Occipital lobe (tissue), 1 donor: ENCODE measurements at regions not wholly inside any gene's neighbourhood (a gene's known extent, or its start where the extent isn't known, plus 50 kb on each side); places are given as distances from the start of the nearest gene placed in this dataset.

Experiments used
- DNase-seq: peaks from one replicate; lab custom pipeline; 2025; lab: John Stamatoyannopoulos, UW

DNA sequence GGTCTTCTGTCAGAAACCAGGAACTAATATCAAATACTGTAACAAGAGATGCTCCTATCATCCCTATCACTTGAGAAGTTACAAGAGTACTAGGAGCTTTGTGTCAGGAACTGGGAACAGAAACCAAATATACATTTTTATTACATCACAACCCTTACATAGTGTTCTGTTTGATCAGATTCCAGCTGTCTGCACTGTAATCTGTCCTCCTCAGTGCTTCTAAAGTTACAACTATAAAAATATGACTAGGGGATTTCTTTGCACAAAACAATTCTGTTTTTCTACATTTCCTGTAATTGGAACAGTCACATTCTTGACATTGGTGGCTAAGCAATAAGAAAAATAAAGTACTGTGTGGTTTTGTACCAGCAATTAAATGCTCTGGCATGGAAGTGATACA lies 686.0 kb downstream of the PDHA2 start:
- DNase-seq = no peak

DNA sequence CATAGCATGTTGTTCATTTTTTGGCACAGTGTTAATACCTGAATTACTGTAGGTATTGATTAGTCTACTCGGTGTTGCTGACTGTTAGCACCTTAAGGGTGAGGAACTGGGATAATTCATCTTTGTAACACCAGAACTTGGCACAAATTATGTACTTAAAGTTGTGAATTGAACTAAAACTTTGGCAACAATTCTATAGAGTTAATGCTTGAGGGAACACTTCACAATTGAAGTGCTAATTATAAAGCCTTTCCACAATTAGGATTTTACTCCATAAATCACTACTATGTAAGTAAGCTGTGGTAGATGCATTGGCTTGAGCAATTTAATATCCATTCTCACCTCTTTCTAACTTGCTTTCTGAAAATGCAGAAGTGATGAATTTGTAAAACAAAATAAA lies 686.7 kb downstream of the PDHA2 start:
- no peak for DNase-seq

DNA sequence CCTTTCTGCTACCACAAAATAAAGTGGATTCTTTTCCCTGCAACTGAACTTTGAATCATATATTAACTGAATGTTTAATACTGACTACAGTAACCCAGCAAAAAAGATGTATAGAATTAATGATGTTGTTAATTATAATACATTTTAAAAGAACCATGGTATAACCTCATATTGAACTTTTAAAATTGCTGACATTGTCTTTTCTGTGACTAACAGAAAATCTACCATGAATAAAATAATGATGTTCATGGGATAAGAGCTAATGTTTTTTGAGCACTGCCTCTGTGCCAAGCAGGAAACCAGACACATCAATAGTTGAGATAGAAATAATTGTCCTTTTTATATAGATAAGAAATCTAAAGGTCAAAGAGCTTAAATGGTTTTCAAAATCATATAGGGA lies 691.9 kb downstream of the PDHA2 start:
- no peak for DNase-seq

DNA sequence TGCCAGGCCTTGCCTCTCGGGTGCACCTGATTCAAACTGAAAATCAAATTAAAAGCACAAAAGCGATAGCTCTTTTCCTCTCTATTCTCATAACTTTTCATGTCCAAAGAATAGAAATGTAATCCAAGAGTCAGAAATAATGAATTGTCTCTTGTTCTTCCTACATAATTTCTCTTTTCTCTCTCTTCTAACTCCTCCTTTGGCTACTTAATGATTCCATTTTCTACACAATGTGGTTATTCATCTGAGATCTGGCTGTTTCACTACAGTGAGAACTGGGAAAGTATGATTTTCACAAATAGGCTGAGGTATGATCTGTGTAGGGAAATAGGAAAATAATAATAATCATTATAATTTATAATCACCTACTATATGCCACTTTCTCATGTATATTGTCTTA lies 703.5 kb downstream of the PDHA2 start:
- DNase-seq = no peak

DNA sequence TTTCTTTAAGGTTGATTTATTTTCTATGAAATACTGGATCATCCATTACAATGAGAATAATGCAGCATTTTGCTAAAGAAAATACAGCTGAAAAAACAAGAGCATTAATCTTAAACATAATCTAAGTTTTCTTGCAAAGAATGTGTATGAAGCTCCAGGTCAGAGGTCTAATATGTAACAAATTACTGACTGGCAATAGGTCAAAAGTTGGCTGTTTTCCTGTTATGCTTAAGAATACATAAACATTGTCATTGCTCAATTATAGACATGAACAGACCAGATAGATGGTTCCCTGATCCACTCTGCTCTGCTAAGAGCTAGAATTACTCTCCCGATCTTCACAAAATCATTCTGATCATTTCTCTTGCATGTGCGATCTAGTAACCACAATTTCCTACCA lies 718.6 kb downstream of the PDHA2 start:
- DNase-seq = no peak

DNA sequence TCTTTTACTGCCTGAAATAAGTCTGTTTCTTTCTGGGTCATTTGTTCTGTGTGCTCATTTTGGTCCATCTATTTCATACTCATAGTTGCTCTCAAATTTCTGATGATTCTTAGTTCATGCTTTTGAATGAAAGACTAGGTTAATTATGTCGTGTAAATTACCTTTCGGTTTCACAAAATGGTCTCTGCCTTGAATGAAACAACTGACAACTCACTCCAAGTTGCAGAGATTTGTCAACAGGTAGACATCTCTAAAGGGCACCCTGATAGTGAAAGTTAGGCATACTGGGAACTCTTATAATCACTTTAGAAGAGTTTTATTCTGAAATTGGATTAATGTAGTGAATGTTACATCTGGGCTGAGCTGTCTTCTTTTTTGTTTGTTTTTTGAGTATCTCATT lies 726.9 kb downstream of the PDHA2 start:
- DNase-seq = no peak

DNA sequence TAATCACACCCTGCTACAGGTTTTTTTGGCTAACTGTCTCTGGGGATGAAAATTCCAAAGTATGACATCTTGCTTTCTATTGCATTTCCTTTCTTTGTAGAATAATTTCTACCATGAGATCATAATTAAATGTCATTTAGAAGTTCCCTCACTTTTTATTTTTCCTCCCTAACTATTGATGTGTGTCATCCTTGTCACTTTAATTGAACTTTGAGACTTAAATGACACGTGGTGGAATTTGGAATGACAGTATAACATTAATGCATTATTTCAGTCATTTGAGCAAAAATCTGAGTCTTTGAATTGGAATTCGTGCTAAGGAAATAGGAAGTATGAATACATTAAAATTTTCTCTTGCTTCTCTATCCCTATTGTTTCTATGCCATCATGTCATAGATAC lies 745.4 kb downstream of the PDHA2 start:
- no peak for DNase-seq

DNA sequence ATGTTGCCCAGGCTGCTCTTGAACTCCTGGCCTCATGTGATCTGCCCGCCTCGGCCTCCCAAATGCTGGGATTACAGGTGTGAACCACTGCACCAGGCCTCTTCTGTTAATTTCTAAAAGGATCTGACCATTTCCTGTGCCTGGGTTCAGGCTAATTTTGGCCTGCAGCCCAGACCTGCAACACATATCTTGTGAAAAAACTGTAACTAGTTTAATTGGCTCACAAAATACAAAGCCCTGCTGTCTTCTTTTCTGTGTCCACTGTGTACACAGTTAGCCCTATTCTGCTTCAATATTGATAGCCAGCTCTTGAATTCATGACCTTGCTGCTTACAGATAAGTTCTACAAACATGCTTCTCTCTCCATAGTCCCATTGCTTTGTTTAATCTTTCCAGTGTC lies 753.5 kb downstream of the PDHA2 start:
- DNase-seq = no peak

DNA sequence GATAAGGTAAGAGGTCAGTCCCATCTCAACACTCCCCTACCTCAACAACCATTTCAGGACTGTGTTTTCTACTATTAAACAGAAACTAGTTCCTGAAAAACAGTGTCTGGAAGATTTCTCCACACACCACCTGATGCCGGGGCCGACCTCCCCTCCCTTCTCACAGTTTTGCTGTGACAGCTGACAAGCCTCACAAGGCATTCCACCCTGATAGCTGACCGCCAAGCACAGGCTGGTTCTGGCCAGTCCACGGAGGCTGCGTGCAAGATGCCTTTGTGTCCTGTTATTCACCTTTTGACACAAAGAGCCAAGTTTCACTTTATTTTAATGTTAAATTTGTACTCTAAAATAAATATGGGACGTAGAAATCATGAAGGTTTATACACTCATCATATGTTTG lies 758.6 kb downstream of the PDHA2 start:
- no peak for DNase-seq

DNA sequence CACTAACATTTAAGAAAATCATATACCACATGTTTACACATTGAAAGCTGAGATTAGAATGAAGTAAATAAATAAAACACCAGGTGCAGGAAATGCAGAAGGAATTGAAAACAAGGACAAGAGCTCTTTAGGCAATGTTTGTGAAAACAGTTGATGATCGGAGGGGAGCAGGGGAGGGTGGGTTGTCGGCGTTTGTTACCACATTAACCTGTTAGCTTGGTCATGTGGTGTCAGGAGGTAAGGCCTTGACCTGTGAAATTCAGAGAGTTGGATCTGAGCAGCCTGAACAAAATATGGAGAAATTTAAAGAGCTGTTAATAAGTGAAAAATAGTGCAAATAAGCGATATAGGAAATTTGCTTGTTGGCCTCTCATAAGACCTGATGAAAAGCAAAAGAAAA lies 759.9 kb downstream of the PDHA2 start:
- no peak for DNase-seq

DNA sequence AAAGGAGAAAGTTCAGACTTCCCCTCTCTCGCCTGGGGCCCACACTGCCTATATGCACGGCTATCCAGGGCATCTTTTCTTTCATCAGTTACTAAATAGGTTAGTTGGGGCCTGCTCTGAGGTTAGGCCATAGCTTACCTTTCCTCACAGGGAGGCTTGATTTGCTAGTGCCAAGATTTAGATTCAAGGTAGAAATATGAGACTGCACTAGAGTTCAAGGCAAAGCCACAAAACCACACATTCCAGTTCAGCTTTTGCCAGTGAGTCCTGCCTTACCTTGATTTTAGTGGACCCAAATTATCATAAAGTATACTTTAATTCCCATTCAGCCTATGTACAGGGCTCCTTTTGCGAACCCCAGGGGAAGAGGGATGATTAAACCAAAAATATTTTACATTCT lies 762.8 kb downstream of the PDHA2 start:
- no peak for DNase-seq

DNA sequence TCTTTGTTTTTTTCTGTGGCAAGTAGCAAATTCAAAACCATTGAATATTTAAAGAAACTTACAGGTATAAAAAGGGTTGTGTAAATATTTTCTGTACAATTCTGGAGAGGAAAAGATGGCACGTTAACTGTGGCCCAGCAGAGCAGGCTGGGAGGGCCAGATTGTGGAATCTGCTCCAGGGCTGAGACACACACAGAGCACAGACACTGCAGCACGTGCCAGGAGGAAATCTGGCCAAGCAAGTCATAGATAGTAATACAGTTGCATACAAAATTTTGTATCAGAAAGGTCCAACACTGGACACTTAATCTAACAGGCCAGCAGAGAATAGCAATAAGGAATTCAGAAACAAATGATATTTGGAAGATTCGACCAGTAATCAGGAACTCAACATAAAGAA lies 763.7 kb downstream of the PDHA2 start:
- DNase-seq = no peak

DNA sequence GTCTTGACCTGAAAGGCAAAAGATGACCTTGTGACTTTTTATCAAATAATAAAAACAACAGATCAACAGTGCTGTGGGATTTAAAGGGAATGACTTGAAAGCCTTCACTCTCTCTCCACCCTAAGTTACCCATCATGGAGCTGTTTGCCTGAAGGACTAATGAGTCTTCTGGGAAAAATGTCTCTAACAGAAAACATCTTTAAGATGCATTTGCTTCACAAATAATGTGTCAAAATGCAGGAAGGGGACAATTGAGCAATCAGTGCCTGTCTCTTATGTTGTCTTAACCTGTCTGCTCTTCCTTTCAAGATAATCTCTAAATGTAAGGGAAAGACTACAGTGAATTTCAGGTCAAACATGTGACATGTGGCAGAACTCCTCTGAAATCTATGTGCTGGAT lies 766.6 kb downstream of the PDHA2 start:
- no peak for DNase-seq

DNA sequence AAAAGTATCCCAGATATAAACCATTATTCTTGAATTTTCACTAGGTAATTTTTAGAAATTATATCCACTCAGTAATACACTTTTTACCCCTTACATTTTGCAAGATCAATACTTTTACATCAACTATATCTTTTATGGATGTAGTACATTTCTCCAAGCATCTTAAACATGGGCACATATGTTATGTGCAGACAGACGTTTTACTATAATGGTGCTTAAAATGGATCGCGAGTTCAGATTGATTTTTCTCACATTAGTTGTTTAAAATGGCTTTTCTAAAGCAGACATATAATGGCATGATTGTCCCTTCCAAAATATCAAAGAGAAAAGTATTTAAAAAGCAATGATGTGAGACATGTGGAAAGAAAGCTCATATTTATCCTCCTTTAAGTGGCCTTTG lies 786.1 kb downstream of the PDHA2 start:
- no peak for DNase-seq

DNA sequence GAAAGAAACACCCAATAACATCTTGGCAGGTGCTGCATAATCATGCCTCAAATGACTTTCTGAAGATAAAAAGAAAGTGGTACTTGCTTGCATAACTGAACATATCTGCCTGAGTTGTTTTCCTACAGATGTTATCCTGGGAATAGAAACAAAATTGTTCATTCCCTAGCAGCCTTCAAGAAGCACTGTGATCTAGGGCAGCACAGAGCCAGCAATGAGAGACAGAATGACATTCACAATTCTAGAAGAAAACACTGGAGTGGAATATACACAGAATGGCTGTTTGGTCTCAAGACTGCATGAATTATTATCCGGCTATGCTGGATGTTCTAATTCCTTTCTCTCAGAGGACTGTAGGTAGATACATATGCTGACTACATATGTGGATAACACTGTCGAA lies 790.9 kb downstream of the PDHA2 start:
- DNase-seq = no peak

DNA sequence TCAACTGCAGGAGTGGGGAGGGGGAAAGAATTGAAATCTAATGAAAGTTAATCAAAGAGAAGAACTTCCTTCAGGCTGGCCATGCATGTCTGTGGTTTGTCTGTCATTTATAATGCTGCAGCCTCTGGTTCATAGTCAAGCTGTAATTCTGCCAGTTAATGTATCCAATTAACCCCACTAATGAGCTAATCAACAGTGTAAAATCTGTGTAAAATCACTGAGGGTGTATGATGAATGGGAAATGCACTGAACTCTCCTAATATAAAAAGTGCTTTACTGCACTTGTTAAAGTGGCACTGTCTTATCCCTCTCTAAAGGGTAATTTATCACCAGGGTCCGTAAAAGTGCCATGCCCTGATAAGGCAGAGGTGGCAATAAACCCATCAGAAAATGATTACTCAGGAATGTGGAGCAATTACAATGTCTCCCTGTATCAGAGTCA lies 798.1 kb downstream of the PDHA2 start:
- DNase-seq = no peak

DNA sequence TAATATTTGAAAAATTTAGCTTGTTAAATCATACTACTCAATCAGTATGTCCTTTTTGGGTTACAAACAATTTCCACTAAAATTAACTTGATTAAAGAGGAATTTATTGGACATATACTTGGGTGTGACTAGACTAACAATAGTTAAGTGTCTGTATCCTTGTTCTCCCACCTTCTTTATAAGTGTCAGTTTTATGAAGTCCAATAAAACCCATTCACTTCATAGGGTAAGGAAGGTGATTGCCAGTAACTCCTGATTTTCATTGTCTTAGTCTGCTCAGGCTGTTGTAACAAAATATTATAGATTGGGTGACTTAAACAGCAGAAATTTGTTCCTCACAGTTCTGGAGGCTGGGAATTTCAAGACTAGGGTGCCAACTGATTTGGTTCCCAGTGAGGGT lies 800.0 kb downstream of the PDHA2 start:
- no peak for DNase-seq

DNA sequence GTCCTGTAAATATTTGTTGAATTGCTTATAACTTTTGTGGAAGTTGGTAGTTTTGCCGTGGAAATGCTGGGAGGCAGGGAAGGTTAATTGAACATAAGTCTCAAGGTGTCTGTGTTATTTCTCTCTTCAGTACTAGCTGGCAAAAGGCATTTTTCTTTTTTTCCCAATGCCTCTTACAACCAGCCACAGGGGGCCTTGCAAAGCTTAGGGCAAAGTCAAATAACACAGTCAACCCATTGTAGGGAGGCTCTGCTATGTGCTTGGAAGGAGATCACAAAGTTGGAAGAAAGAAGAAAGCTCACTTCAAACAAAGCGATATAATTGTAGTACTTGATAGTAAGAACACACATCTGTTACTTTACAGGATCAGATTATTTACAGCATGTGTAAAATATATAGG lies 802.6 kb downstream of the PDHA2 start:
- DNase-seq = no peak

DNA sequence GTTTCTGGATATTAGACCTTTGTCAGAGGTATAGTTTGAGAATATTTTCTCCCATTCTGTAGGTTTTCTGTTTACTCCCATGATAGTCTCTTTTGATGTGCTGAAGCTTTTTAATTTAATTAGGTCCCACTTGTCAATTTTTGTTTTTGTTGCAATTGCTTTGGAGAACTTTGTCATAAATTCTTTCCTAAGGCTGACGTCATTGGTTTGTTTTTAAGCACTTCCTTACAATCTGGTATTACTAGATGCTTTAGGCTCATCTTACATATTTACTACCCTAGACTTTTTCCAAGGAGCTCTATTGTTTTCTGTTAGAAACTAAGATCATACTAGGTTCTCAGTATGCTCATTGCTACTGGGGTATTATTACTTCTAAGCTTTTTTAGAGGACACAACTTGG lies 806.3 kb downstream of the PDHA2 start:
- no peak for DNase-seq

DNA sequence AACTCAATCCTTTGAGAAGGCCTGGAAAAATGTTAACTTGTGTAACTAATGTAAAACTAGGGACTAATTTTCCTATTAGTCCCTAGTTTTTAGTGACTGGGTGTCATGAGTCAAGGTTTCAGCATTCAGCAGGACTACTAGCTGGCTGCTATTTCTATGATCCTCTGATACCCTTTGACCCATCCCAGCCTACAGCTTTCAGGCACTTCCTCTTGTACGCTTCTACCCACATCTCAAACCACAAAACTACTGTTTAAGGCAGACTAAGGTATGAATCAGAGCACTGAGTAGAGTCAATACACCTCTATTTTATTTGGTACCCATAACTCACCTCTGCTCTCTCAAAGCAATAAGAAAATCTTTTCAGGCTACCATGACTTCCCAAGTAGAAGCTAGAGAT lies 809.6 kb downstream of the PDHA2 start:
- no peak for DNase-seq

DNA sequence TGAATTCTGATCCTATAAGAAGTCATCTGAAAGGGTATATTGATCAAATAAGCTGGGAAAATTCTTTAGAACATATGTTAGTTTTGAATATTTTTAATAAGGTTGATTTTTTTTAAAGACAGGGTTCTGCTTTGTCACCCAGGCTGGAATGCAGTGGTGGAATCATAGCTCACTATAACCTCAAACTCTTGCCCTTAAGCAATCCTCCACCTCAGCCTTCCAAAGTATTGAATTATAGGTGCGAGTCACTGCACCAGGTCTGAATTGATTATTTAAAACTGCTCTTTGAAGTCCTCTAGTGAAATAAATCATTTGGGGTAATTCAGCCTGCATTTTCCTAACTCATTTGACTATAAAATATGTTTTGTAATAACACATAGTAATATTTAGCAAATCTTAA lies 812.3 kb downstream of the PDHA2 start:
- DNase-seq = no peak

DNA sequence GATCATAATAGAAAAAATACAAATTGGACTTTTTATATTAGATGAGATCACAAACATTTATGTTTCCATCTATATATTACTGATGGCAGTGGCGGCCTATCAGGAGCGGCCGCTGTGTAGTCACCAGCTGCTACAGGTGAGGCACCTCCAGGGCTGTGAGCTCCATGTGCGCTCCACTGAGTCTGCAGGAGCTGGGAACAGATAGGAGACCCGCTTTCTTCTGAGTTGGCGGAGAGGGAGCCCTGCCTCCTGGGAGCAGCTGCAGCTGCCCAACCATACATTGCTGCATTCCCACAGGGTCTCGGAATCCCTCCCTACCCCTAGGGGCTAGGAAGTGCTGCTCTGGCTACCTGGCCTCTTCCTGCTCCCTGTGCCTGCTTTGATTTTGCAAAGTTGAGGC lies 812.9 kb downstream of the PDHA2 start:
- DNase-seq = no peak

DNA sequence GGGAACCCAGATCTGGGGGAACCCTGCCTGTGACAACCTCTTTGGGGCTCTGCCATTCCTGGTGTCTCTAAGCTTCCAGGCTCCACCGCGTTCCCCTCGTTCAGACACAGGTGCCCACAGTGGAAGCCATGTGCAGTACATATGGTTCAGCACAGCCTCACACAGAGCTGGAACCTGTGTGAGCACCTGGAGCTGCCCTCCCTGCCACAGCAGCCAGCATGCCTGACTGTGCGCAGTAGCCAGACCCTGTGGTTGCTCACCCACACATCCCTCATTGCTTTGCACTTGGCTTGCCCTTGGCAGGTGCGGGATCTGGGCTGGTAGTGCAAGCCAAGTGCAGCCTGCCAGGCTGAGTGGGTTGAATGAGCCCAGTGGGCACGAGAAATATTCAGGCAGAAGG lies 814.2 kb downstream of the PDHA2 start:
- DNase-seq = no peak

DNA sequence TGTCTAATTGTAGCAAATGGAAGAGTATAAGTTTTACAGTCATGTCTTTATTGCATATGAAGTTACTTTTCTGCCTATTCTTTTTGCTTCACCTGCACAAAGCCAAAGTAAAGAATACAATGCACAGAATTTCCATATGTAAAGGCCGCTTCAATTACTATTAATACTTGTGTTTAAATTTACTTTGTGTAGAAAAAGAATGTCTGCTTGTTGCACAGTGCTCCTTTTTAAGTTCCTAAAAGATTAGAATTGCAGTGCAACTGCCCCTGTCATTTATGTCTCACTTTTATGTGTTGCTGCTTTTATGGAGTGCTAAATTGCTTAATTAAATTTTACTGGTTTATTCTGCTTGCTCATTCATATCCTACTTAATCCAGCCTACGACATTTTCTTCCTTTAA lies 830.5 kb downstream of the PDHA2 start:
- DNase-seq = no peak

DNA sequence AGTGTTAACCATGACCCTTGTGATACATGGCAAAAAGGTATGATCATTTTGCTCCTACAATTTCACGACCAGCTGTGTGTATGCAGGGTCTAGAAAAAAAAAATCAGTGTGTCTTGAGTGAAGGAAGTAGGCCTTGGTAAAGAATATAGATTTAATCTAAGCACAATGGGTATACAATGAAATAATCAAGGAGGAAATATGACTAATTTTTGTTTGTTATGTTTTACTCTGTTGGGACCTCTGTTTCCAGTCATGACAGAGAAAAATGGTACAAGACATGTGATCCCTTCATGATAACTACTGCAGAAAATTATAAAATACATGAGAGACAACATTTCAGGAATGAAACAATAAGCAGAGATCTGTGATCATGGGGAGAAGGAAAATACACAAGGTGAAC lies 835.5 kb downstream of the PDHA2 start:
- no peak for DNase-seq
